GM18858 (cell line): ENCODE measurements at regions not wholly inside any gene's neighbourhood (a gene's known extent, or its start where the extent isn't known, plus 50 kb on each side); places are given as distances from the start of the nearest gene placed in this dataset.

Experiments
- ATAC-seq: cut with Tn5 transposase; IDR thresholded peaks from one replicate; pipeline ENCODE4 v1.9.1; 2021; ENCODE audit not compliant: unreplicated experiment

GRCh38 chr15:97545799-97546198 lies 414.7 kb upstream of the ARRDC4 start:
- no peak for ATAC-seq

- ATAC-seq: no peak
Measured at GRCh38 chr15:97547381-97547780, 413.1 kb upstream of the ARRDC4 start.

- no peak for ATAC-seq
Measured at GRCh38 chr15:97561529-97561928, 399.0 kb upstream of the ARRDC4 start.

- no peak for ATAC-seq
Measured at GRCh38 chr15:97563516-97563915, 397.0 kb upstream of the ARRDC4 start.

- ATAC-seq: no peak
Measured at GRCh38 chr15:97566961-97567360, 393.5 kb upstream of the ARRDC4 start.

GRCh38 chr15:97567411-97567810 lies 393.1 kb upstream of the ARRDC4 start:
- no peak for ATAC-seq

- no peak for ATAC-seq
Measured at GRCh38 chr15:97576929-97577645, 383.4 kb upstream of the ARRDC4 start.

GRCh38 chr15:97585408-97585807 lies 375.1 kb upstream of the ARRDC4 start:
- ATAC-seq: no peak

GRCh38 chr15:97592778-97593177 lies 367.7 kb upstream of the ARRDC4 start:
- no peak for ATAC-seq

- no peak for ATAC-seq
Measured at GRCh38 chr15:97597801-97598200, 362.7 kb upstream of the ARRDC4 start.

- ATAC-seq: no peak
Measured at GRCh38 chr15:97598353-97598798, 362.1 kb upstream of the ARRDC4 start.

- ATAC-seq: no peak
Measured at GRCh38 chr15:97600190-97600589, 360.3 kb upstream of the ARRDC4 start.

- ATAC-seq: no peak
Measured at GRCh38 chr15:97604677-97605076, 355.8 kb upstream of the ARRDC4 start.

- no peak for ATAC-seq
Measured at GRCh38 chr15:97615114-97615513, 345.4 kb upstream of the ARRDC4 start.

- ATAC-seq: no peak
Measured at GRCh38 chr15:97623091-97623661, 337.3 kb upstream of the ARRDC4 start.

- no peak for ATAC-seq
Measured at GRCh38 chr15:97627634-97628033, 332.9 kb upstream of the ARRDC4 start.

GRCh38 chr15:97645758-97646157 lies 314.7 kb upstream of the ARRDC4 start:
- no peak for ATAC-seq

GRCh38 chr15:97648728-97649127 lies 311.8 kb upstream of the ARRDC4 start:
- ATAC-seq: no peak

GRCh38 chr15:97652041-97652440 lies 308.5 kb upstream of the ARRDC4 start:
- no peak for ATAC-seq

GRCh38 chr15:97652700-97653167 lies 307.8 kb upstream of the ARRDC4 start:
- ATAC-seq: no peak

GRCh38 chr15:97653896-97654295 lies 306.6 kb upstream of the ARRDC4 start:
- no peak for ATAC-seq

- no peak for ATAC-seq
Measured at GRCh38 chr15:97654481-97655076, 305.9 kb upstream of the ARRDC4 start.
